ENCODE measurements at regions not wholly inside any gene's neighbourhood (a gene's known extent, or its start where the extent isn't known, plus 50 kb on each side); places are given as distances from the start of the nearest gene placed in this dataset.
A peak's percentile ranks its signal among the peaks of the same experiment; 100 is the strongest.

DNA sequence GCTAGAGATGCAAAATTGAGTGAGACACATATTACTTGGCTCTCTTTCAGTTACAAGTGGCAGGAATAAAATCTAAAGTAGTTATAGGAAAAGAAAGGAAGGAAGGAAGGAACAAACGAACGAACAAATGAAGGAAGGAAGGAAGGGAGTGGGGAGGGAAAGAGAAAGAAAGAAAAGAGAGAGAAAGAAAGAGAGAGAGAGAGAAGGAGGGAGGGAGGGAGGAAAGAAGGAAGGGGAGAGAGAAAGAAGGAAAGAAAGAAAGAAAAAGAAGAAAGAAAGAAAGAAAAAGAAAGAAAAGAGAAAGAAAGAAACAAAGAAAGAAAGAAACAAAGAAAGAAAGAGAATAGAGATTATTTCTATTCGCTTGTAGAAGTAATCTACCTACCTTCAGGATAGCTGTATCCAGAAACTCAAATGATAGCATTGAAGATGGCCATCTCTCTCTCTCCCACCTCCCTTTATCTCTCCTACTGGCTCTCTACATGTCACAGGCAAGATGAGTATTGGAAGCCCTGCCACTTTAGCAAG is 229.7 kb upstream of the TLE3 start:
- DNase-seq (ENCODE audit: low read depth) = no peak

DNA sequence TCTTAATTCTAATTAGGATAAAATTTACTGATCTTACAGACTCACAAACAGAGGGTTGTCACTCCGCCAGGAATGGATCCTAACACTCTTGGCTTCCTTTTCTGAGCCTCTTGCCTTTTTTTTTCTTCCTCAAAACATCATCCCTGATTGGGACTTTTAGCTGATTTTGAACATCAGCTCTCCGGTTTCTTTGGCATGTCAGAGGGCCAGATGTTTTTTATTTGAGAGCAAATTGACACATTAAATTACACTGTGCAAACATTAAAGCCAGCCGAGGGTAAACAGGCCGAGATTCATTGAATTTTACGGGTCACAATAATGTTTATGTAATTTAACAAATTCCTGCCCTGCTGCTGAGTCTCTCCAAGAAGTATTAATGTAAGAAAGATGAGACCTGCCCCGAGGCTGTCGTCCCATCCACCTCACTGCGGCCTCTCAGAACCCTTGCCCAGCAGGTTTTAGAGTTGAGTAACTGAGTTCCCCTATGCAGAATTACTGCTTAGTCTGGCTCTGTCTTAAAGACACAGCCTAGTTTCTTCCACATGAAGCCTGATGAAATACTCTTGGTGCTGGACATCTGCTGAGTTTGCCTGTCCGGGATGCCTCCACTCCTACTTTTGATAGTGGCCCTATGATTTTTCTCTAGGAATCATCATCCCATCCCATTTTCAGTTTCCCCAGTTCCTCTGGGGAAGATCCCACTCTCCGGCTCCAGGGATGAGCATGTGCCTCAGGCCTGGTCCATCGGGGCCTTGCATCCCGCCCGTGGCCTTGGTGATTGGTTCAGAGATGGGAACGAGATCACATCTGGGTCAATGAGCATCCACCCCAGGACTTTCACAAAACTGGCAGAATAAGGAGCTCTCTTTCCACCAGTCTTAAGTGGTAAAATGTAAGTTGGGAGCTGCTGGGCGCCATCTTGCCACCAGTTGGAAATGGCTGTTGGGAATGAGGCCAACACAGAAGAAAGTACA is 226.6 kb upstream of the TLE3 start:
- DNase-seq (ENCODE audit: low read depth) = peak; percentile 15

DNA sequence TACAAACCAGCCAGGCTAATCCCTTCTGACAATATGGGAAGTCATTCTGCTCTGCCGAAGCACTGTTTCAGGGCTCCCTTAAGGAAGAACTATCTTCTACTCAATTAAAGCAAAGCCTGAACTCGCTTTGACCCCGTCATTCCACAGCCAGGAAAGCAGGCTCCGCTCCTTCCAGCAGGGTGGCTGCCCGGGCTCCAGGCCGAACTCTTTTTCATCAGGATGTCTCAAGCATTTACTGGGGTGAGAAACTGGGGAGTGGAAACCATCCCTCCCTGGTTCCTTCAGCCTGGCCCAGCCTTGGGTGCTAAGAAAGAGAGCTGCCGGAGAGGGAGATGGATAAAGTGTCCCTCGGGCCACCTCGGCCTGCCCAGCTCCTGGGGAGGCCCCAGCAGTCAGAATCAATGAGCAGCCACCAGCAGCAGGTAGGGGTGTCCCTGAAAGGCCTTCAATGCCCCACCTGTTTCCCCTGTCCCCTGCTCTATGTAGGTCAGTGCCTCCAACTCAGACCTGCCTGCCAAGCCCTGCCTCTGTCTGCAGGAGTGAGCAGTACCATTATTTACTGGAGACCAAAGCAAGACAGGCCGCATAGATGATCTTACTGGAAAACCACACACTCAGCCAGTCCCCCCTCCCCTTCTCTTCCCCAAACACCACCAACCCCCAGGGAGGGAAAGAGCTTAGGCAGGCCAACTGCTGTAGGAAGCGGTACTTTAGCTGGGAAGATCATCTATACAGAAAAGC is 225.6 kb upstream of the TLE3 start:
- no peak for DNase-seq (ENCODE audit: low read depth)

DNA sequence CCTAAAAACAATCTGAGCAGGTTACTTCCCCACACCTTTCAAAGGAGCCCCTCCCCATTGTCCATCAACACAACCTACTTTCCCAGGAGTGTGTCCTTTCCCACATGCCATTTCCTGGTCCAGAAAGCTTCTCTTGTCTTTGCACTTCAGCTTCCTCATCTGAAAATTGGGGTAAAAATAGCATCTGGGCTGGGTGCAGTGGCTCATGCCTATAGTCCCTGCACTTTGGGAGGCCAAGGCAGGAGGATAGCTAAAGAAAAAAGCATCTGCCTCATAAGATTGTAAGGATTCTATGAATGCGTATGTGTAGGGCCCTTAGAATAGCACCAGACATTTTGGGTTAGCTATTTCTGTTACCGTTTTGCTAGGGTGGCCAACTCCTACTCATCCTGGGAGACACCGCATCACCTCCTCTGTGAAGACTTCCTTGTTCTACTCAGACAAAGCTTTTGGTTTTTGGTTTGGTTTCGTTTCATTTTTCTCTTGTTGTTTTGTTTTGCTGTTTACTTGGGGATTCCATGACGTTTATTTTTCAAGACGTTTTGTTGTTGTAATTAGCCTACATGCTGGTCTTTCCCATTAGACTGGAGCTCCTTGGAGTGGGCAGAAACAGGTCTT is 224.4 kb upstream of the TLE3 start:
- no peak for DNase-seq (ENCODE audit: low read depth)

DNA sequence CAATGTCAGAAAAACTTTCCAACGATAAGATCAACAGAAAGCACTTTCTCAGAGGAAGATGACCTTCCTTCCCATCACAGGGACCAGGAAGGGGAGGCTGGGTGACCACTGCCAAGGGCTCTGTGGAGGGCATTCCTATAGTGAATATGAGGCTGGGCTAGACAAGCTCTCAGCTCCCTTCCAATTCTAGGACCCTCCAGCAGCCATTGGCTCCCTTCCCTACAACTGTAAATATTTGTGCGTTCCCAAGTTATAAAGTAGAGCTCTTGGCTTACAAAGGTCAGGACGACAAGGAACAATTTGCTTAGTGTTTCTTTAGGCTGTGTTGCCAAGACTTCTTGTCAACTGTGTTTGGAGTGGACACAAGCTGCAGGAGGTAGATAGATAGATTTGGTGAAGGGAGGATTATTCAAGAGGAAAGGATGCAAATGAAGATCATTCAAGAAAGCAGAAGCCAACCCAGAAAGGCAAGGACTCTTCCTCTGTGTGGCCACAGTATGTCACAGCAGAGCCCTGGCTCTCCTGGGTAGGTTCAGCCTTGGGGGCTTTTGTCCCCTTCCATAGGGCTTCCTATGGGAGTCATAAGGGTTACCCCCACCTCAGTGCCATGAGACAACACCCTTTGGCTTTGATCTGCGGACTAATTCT is 223.6 kb upstream of the TLE3 start:
- DNase-seq (ENCODE audit: low read depth) = no peak

DNA sequence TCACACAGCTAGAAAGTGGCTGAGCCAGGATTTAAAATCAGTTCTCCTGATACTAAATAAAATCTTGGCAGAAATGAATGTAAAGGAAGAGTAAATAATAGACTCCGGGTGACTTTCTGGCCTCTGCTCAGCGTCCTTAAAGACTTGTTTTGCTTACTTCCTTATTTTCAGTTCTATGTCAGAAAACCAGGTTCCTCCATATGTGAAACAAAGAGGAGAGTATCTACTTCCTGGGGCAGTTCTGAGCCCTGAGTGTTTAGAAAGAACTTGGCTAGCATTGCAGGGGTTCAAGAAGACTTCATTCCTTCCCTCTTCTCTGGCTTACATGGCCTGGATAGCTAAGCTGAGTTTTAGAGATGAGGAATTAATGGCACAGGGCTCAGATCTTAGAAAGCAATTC is 222.8 kb upstream of the TLE3 start:
- no peak for DNase-seq (ENCODE audit: low read depth)

DNA sequence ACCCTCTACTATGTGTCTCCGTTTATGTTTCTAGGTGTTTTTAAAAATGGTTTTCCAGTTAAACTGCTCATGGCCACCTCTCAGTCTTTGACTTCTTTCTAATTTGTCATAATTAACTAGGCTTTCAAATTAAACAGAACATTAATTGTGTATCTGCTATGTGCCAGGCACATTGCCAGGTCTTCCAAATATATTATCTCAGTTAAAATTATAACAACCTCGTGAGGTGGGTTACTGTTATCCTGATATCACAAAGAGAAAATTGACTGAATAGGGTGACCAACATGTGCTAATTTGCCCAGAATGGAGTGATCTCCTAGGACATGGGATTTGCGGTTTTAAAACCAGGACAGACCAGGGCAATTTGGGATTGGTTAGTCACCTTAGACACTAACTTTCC is 222.4 kb upstream of the TLE3 start:
- no peak for DNase-seq (ENCODE audit: low read depth)

DNA sequence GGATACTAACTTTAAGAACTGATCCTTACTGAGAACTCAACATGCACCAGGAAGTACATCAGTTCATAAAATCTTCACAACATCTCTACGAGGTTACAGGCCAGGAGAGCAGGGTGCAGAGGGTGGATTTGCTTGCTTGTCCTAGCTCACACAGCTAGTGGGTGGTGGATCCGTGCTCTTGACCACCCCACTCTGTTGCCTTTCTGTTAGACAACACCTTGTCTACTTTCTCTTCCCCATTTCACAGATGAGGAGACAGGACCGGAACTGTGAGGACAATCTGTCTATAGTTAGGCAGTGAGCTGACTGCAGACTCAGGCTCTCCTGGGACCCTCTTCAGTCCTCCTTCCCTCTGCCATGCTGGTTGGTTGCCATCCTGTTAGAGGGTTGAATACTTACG is 221.7 kb upstream of the TLE3 start:
- DNase-seq (ENCODE audit: low read depth) = no peak

DNA sequence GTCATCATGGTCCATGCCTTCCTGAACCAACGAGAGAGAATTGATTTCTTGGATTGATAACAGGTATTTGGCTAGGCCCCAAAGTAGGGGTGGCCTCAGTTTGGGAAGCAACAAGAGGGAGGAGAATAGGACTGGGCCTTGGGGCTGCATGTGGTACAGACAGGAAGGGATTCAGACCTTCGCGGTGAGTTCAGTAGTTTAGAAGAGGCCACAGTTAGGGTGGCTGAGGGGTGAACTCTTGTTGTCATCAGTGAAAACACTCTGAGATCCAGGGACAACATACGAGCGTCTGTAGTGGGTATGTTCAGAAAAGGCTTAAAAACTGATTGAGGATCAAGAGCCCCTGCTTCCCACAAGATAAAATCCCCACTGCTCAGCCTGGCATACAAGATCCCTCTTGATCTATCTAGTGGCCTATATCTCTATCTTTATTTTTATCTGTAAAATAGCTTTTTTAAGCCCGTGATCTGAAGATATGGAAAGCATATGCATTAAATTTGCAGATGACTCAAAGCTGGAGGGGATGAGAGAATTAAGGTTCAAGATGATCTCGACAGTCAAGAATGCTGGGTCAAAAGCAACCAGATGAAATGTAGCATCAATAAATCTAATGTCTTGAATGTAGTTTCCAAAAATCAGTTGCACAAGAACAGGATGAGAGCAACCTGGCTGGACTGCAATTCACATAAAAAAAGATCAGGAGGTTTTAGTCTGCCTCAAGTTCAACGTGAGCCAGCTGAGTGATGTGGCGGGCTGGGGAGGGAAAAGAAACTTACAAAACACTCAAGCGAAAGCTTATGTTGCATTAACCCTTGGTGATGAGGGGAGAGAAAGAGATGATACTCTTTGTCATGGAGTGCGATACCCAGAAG is 221.1 kb upstream of the TLE3 start:
- DNase-seq (ENCODE audit: low read depth) = no peak

DNA sequence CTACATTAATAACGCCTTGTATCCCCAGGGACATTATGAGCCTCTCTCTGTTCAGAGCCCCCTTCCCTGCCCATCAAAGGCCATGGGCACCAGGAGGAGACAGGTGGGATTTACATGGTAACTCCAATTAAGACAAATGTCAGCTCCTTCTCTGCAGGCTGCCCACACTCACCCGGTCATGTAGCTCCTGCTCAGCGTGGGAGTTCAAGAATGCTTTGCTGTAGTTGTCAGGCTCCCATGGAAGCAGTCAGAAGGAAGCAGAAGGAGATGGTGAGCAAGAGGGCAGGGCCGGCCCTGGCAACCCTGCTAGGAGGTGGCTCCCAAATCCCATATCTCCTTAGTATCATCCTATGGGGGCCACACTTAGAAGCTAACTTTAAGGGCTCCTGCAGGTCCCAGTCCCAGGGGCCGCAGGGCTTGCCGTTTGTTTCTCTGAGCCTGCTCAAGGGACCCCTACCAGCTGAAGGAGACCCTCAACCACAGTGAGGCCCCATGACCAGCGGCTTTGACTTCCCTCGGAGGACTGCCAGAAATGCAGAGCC is 218.4 kb upstream of the TLE3 start:
- DNase-seq (ENCODE audit: low read depth) = no peak

DNA sequence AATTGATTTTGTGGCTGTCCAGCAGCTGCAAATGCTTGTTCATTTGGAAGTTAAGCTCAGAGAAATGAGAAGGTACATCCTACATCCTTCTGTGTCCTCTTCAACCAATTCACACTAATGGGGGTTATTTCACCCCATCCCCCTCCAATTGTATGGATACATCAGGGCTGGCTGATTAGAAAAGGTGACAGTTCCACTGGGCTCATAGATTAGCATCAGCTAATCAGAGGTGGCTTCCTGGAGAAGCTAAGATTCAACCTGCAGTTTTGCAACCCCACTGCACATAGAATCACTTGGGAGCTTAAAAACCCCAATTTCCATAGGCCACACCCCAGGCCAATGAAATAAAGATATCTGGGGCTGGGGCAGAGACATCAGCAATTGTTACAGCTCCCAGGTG is 217.7 kb upstream of the TLE3 start:
- DNase-seq (ENCODE audit: low read depth) = no peak

DNA sequence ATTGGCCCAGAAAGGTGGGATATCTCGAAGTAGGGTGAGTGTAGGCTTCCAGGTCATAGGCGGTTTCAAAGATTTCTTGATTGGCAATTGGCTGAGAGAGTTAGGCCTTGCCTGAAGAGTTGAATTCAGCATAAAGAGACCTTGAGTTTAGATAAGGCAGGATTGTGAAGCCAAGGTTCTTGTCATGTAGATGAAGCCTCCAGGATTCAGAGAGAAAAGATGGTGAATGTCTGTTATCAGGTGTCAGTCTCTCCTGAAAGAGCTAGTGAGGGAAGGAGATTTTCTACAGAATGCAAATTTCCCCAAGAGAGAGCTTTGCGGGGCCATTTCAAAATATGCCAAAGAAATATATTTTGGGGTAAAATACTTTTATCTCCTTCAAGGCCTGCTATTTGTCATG is 217.0 kb upstream of the TLE3 start:
- DNase-seq (ENCODE audit: low read depth) = no peak

DNA sequence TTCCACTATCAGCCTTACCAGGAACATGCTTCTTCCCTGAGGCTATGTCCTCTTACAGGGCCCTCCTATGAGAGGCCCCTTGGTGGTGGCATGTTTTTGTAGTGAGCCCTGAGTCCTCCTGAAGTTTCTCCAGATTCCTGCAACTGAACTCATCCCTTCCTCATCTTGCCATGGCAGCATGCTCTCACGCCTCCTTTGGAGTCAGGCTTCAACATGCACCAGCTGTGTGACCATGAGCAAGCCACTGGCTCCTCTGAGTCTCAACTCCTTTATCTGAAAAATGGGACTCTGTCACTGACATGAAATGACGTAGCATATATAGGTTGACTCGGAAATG is 216.3 kb upstream of the TLE3 start:
- no peak for DNase-seq (ENCODE audit: low read depth)

DNA sequence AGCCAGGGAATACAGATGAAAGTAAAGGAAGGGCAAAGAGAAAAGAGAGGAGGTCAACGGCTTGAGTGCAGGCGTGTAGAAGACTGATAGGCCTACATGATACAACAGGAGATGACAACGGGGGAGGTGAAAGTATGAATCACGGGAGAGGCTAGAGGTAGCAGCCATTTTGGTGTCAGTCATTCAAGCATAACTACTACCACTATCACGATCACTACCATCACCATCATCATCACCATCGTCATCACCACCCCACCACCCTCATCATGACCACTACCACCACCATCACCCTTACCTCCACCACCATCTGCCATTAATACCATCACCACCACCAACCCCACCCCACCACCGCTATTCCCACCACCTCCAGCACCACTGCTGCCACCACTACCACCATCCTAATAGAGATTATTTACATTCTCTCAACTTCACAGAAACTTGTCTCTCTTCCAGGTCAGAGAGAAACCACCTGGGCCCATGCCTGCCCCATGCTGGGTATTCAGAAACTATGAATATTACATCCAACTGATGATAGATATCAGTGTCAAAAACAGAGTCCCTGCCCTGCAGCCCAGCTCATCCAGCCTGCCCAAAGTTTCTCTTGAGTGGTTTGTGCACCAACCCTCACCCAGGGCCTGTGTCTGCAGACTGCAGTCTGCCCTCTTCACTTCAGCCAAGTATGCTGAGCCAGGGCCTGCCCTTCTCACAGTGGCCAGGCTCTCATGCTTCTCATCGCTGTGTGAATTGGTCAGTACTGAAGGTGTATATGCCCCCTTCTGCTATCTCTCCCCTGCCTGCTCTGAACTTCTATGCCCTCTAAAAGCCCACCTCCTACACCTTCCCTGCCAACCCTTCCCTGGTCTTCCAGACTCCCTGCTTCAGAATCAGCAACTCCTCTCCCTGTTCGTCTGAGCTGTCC is 215.6 kb upstream of the TLE3 start:
- no peak for DNase-seq (ENCODE audit: low read depth)

DNA sequence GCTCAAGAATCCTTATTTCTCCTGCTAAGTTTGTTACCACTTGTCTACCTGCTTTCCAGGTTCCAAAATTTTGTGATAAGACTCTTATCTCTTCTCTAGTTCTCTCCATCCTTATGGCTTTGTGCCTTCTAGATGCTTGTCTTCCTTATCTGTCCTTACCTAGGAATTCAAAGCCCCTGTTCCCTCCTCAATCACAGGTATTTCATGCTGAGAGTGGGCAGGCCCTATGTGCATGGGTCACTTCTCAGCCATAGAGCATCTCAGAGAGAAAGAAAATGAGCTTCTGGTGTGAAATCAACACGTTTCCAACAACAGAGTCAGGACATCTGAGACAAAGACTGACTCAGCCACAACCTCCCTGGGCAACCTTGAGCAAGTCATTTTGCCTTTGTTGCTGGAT is 214.1 kb upstream of the TLE3 start:
- no peak for DNase-seq (ENCODE audit: low read depth)

DNA sequence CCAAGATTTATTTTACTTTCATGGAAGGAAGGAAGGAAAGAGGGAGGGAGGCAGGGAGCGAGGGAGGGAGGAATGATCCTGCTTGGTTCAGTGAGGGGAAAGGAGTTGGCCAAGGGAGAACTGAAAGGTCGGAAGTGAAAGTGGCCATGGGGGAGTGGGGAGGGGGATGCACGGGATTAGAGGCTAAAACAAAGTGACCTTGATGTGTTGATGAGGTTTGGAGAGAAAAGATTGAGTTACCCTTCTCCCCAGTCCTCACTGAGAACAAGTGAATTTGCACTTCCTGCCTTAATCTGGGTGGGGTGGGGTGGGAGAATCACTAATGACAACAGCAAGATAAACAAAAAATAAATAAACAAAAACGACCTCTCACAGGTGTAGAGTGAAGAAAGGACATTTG is 212.0 kb upstream of the TLE3 start:
- no peak for DNase-seq (ENCODE audit: low read depth)

DNA sequence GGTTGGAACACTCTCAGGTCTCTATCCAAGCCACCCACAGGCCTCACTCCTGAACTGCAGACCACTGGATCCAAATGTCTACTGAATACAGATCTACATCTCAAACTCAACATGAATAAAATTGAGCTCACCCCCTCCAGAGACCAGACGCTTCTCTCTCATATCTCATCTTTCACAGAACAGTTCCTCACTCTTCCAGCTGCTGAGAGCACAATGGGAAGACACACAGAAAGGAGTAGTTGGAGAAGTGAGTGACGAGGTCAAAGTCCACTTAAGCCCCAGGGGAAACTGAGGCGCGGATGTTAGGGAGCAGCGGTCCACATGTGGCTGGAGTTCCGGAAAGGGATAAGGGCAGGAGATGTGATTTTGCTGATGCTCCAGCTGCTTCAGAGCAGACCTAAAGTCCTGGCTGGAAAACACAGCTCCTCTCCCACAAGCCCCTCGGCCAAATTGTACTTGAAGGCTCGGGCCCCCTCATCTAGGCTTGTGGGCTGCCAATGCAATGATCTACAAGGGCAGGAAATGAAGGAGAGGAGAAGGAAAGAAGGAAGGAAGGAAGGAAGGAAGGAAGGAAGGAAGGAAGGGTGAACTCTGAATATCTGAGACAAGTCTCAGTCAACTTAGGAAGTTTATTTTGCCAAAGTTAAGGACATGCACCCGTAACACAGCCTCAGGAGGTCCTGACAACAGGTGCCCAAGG is 211.2 kb upstream of the TLE3 start:
- DNase-seq (ENCODE audit: low read depth) = no peak

DNA sequence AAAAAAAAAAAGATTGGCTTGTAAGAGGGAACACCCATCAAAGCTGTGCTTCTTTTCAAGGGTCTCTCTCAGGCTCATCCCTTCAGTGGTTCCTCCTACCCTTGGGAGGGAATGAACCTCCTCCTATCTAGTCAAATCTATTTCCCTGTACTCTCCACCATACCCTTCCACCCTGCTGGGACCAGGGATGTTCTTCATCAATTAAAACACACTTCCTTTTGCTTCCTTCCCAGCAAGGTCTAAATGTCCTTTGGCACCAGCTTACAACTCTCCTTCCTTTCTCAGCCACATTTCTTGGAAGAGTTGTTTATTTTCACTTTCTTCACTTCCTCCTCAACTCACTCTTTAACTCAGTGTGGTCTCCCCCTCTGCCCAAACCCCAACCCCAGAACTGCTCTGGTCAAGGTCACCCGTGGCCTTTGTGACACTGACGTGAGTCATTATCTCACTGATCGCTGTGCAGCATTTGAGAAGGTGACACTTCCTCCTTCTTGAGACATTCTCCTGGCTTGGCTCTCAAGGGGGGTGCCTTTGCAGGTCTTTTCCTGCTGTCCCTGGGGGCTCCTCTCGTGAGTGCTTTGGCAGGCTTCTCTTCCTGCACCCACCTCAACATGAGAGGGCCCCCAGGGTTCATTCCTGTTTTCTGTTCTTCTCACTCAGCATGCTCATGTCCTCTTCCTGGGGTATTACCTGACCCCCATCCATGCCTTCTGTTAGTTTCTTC is 210.5 kb upstream of the TLE3 start:
- DNase-seq (ENCODE audit: low read depth) = no peak

Data from renal cortical epithelial cell (primary cell).